ENCODE measurements at regions not wholly inside any gene's neighbourhood (a gene's known extent, or its start where the extent isn't known, plus 50 kb on each side); places are given as distances from the start of the nearest gene placed in this dataset.

GRCh38 chr12:90481748-90482147, 473.2 kb downstream of the CCER1 start:
- no peaks in the 10 kb centered on the region for H3F3A ChIP-seq (ENCODE audit: insufficient read depth, low read length)
- H3K4me2 ChIP-seq (ENCODE audit: low read depth, low read length), result no peak overlapping the region
- H3K27me3 ChIP-seq (replicated peaks; ENCODE audit: insufficient read depth, low read length), result no peaks in the 10 kb centered on the region
- no peak overlapping the region for H2AFZ ChIP-seq (ENCODE audit: low read length)
- H3K4me3 ChIP-seq (ENCODE audit: low read length), result no peak overlapping the region
- no peak overlapping the region for H3K9ac ChIP-seq (ENCODE audit: low read length)
- no peak for DNase-seq
- no peaks in the 10 kb centered on the region for H3K4me1 ChIP-seq (ENCODE audit: low read length)
- H3K79me2 ChIP-seq (ENCODE audit: low read length), result no peaks in the 10 kb centered on the region
- no peak overlapping the region for H3K27ac ChIP-seq (ENCODE audit: low read length)
- H3K36me3 ChIP-seq (replicated peaks; ENCODE audit: insufficient read depth, low read length), result no peaks in the 10 kb centered on the region
- H3K9me2 ChIP-seq (replicated peaks; ENCODE audit: insufficient read depth, low read length), result no peaks in the 10 kb centered on the region
- H4K20me1 ChIP-seq (ENCODE audit: insufficient read depth, low read length), result no peaks in the 10 kb centered on the region
- H3K9me3 ChIP-seq (replicated peaks; ENCODE audit: insufficient read depth, low read length), result no peaks in the 10 kb centered on the region
- TF ChIP-seq EZH2 (optimal IDR thresholded peaks at IDR 0.05; ENCODE audit: low read depth, low read length), result no peak
- TF ChIP-seq EZH2phosphoT487 (IDR thresholded peaks at IDR 0.05; ENCODE audit: low read length), result no peak
- TF ChIP-seq CTCF (IDR thresholded peaks at IDR 0.05; ENCODE audit: low read length), result no peak

GRCh38 chr12:90479237-90479636, 475.7 kb downstream of the CCER1 start:
- H3K79me2 ChIP-seq (ENCODE audit: low read length), result no peaks in the 10 kb centered on the region
- no peaks in the 10 kb centered on the region for H3K9me2 ChIP-seq (replicated peaks; ENCODE audit: insufficient read depth, low read length)
- no peaks in the 10 kb centered on the region for H3F3A ChIP-seq (ENCODE audit: insufficient read depth, low read length)
- no peak overlapping the region for H3K27ac ChIP-seq (ENCODE audit: low read length)
- no peak for DNase-seq
- H2AFZ ChIP-seq (ENCODE audit: low read length), result no peak overlapping the region
- H3K9me3 ChIP-seq (replicated peaks; ENCODE audit: insufficient read depth, low read length), result no peaks in the 10 kb centered on the region
- H4K20me1 ChIP-seq (ENCODE audit: insufficient read depth, low read length), result no peaks in the 10 kb centered on the region
- H3K9ac ChIP-seq (ENCODE audit: low read length), result no peak overlapping the region
- H3K4me3 ChIP-seq (ENCODE audit: low read length), result no peak overlapping the region
- no peaks in the 10 kb centered on the region for H3K27me3 ChIP-seq (replicated peaks; ENCODE audit: insufficient read depth, low read length)
- no peaks in the 10 kb centered on the region for H3K36me3 ChIP-seq (replicated peaks; ENCODE audit: insufficient read depth, low read length)
- no peak overlapping the region for H3K4me2 ChIP-seq (ENCODE audit: low read depth, low read length)
- no peak for TF ChIP-seq CTCF (IDR thresholded peaks at IDR 0.05; ENCODE audit: low read length)
- TF ChIP-seq EZH2phosphoT487 (IDR thresholded peaks at IDR 0.05; ENCODE audit: low read length), result no peak
- TF ChIP-seq EZH2 (optimal IDR thresholded peaks at IDR 0.05; ENCODE audit: low read depth, low read length), result no peak
- H3K4me1 ChIP-seq (ENCODE audit: low read length), result no peaks in the 10 kb centered on the region

- no peaks in the 10 kb centered on the region for H3K4me1 ChIP-seq (ENCODE audit: low read length)
- no peak overlapping the region for H3K27ac ChIP-seq (ENCODE audit: low read length)
- H2AFZ ChIP-seq (ENCODE audit: low read length), result no peak overlapping the region
- DNase-seq, result no peak
- H4K20me1 ChIP-seq (ENCODE audit: insufficient read depth, low read length), result no peaks in the 10 kb centered on the region
- H3K9ac ChIP-seq (ENCODE audit: low read length), result no peak overlapping the region
- H3K27me3 ChIP-seq (replicated peaks; ENCODE audit: insufficient read depth, low read length), result no peaks in the 10 kb centered on the region
- no peaks in the 10 kb centered on the region for H3K79me2 ChIP-seq (ENCODE audit: low read length)
- no peaks in the 10 kb centered on the region for H3K9me3 ChIP-seq (replicated peaks; ENCODE audit: insufficient read depth, low read length)
- H3K4me3 ChIP-seq (ENCODE audit: low read length), result no peak overlapping the region
- H3K9me2 ChIP-seq (replicated peaks; ENCODE audit: insufficient read depth, low read length), result no peaks in the 10 kb centered on the region
- H3K4me2 ChIP-seq (ENCODE audit: low read depth, low read length), result no peak overlapping the region
- TF ChIP-seq EZH2 (optimal IDR thresholded peaks at IDR 0.05; ENCODE audit: low read depth, low read length) (no peak), EZH2phosphoT487 (IDR thresholded peaks at IDR 0.05; ENCODE audit: low read length) (no peak), CTCF (IDR thresholded peaks at IDR 0.05; ENCODE audit: low read length) (no peak)
- no peaks in the 10 kb centered on the region for H3F3A ChIP-seq (ENCODE audit: insufficient read depth, low read length)
- no peaks in the 10 kb centered on the region for H3K36me3 ChIP-seq (replicated peaks; ENCODE audit: insufficient read depth, low read length)
Measured at GRCh38 chr12:90473831-90474230, 481.1 kb downstream of the CCER1 start.
